Uterus (tissue), 3 donors: ENCODE measurements at regions not wholly inside any gene's neighbourhood (a gene's known extent, or its start where the extent isn't known, plus 50 kb on each side); places are given as distances from the start of the nearest gene placed in this dataset.

ENCODE experiments used
- DNase-seq, 2 donors: peaks; one replicate each; pipeline ENCODE4 v3.0.0-alpha.2; 2019 to 2020
- H3K27ac ChIP-seq, 2 donors: fragments of 200-600 bp; sonication (generic); 1 replicate in 1 of 2; 2 replicates in 1 of 2; pipeline ENCODE4 v1.5.1; 2016 to 2018
- H3K27me3 ChIP-seq, 2 donors: fragments of 200-600 bp; sonication (generic); one replicate each; pipeline ENCODE4 v1.5.1; 2018 to 2019; ENCODE audit warnings: control low read depth in 1 of 2
- H3K36me3 ChIP-seq, 2 donors: fragments of 200-600 bp; sonication (generic); one replicate each; pipeline ENCODE4 v1.5.1; 2019; ENCODE audit warnings: control low read depth in 1 of 2
- H3K4me1 ChIP-seq, 2 donors: fragments of 200-600 bp; sonication (generic); one replicate each; pipeline ENCODE4 v1.5.1; 2018 to 2019; ENCODE audit warnings: control low read depth in 1 of 2
- H3K4me3 ChIP-seq, 2 donors: fragments of 200-600 bp; sonication (generic); 1 replicate in 1 of 2; 2 replicates in 1 of 2; pipeline ENCODE4 v1.5.1; 2018 to 2019; ENCODE audit warnings: mild to moderate bottlenecking in 1 of 2
- H3K9me3 ChIP-seq, 2 donors: fragments of 200-600 bp; sonication (generic); one replicate each; pipeline ENCODE4 v1.5.1; 2019; ENCODE audit warnings: control low read depth in 1 of 2
- POLR2A ChIP-seq, 2 donors: fragments of 450-650 bp; IDR thresholded peaks; one replicate each; pipeline ENCODE4 v1.6.1; 2016; ENCODE audit warnings: antibody characterized with exemption in 2 of 2, mild to moderate bottlenecking in 1 of 2, moderate library complexity in 1 of 2
- intact Hi-C: fragments of 100-400 bp; cut with DNase I; formaldehyde crosslinking; loops from one replicate; pipeline ENCODE4 v1.15.1; 2023; ENCODE audit warnings: low total_unique reads
- TF ChIP-seq, protein P1 (sequence below), 4 experiments: fragments of 200-600 bp in 2 of 4; fragments of 450-650 bp in 2 of 4; sonication (generic) in 2 of 4; IDR thresholded peaks; one replicate each; pipeline ENCODE4 v1.5.1; 2016 to 2019; ENCODE audit warnings: antibody characterized with exemption in 4 of 4, mild to moderate bottlenecking in 2 of 4, moderate library complexity in 1 of 4
- donor health status: DM: yes; HTN: yes; CAD: no.

DNA sequence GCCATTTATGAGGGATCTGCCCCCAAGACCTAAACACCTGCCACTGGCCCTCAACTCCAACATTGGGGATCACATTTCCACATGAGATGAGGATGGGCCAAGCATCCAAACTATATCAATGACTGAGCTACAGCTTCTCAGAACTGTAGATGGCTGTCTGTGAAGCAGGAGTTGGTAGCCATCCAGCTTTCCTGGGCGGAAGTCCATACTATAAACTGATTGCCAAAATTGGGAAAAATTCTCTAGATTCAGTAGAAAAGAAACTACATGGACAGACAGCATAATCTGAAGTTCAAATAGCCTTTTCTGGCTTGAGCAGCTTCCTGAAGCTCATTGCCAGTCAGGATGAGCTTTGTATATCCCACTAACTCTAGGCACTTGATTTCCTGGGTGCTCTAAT is 214.7 kb upstream of the ZBTB20 start:
- Histone ChIP-seq H3K27ac (no peak overlapping the region), H3K4me1 (no peaks in the 10 kb centered on the region), H3K9me3 (no peaks in the 10 kb centered on the region), H3K4me3 (no peak overlapping the region), H3K36me3 (no peaks in the 10 kb centered on the region), H3K27me3 (no peaks in the 10 kb centered on the region)
- intact Hi-C loops, result no loop called here
- DNase-seq, result no peak
- no peak for TF ChIP-seq POLR2A (IDR thresholded peaks at IDR 0.05)
- TF ChIP-seq, protein P1, sequence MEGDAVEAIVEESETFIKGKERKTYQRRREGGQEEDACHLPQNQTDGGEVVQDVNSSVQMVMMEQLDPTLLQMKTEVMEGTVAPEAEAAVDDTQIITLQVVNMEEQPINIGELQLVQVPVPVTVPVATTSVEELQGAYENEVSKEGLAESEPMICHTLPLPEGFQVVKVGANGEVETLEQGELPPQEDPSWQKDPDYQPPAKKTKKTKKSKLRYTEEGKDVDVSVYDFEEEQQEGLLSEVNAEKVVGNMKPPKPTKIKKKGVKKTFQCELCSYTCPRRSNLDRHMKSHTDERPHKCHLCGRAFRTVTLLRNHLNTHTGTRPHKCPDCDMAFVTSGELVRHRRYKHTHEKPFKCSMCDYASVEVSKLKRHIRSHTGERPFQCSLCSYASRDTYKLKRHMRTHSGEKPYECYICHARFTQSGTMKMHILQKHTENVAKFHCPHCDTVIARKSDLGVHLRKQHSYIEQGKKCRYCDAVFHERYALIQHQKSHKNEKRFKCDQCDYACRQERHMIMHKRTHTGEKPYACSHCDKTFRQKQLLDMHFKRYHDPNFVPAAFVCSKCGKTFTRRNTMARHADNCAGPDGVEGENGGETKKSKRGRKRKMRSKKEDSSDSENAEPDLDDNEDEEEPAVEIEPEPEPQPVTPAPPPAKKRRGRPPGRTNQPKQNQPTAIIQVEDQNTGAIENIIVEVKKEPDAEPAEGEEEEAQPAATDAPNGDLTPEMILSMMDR (IDR thresholded peaks at IDR 0.05), result no peak

DNA sequence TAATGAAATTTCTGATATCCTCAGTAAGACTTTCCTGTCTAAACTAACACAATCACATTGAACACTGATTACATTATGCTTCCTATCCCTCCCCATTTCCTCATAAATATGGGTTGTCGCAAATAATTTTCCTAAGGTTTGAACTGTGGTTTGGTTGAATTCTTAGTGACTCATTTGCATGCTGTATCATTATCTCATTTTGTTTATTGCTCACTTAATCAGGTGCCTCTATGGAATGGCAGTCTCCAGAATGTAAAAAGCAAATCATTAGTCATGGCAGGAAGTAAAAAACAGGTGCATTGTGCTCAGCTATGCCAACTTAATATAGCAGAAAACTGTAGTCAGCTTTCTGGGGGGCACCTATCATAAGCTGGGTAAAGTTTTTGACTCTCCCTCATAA is 216.0 kb upstream of the ZBTB20 start:
- Histone ChIP-seq H3K27me3 (no peaks in the 10 kb centered on the region), H3K9me3 (no peaks in the 10 kb centered on the region), H3K27ac (no peak overlapping the region), H3K36me3 (no peaks in the 10 kb centered on the region), H3K4me3 (no peak overlapping the region), H3K4me1 (no peaks in the 10 kb centered on the region)
- intact Hi-C loops, result no loop called here
- TF ChIP-seq POLR2A (IDR thresholded peaks at IDR 0.05), result no peak
- TF ChIP-seq, protein P1 (IDR thresholded peaks at IDR 0.05), result no peak
- DNase-seq, result no peak

DNA sequence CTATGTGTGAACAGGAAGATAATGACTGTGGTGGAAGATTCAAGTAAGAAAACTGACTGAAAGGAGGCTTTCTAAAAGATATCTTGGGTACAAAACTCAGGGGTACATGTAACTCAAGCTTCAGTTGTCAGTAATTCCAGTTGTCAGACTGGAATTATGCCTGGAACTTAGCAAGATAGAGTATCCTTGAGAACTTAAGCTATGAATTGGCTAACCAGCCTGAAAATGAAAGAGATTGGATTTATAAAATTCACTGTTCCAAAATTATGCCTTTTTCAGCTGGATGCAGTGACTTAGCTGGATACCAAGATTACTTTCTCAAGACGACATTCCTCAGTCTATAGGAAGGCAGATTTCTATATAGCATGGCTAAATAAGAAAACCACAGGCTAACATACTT is 221.9 kb upstream of the ZBTB20 start:
- intact Hi-C loops, result no loop called here
- no peaks in the 10 kb centered on the region for H3K4me1 ChIP-seq
- no peak for DNase-seq
- H3K27me3 ChIP-seq, result no peaks in the 10 kb centered on the region
- TF ChIP-seq, protein P1 (IDR thresholded peaks at IDR 0.05), result no peak
- TF ChIP-seq POLR2A (IDR thresholded peaks at IDR 0.05), result no peak
- no peaks in the 10 kb centered on the region for H3K36me3 ChIP-seq
- no peak overlapping the region for H3K27ac ChIP-seq
- H3K4me3 ChIP-seq, result no peak overlapping the region
- H3K9me3 ChIP-seq, result no peaks in the 10 kb centered on the region

DNA sequence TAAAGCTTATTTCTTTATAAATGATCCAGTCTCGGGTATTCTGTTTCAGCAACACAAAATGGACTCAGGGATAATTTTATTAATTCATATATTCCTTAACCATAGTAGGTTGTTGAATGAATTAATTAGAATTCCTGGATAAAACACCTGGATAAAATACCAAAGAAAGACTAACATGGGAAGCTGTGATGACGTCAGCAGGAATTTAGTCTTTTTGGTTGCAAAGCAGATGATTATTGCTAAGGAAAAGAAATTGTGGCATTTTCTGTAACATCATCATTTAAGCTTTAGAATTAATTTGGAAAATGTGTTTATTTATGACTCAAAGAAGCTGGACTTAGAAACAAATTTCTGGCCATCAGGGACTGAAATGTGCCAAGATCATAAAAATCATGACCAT is 228.3 kb upstream of the ZBTB20 start:
- no peaks in the 10 kb centered on the region for H3K4me1 ChIP-seq
- H3K4me3 ChIP-seq, result no peak overlapping the region
- intact Hi-C loops, result no loop called here
- H3K9me3 ChIP-seq, result no peaks in the 10 kb centered on the region
- H3K36me3 ChIP-seq, result no peaks in the 10 kb centered on the region
- H3K27me3 ChIP-seq, result no peaks in the 10 kb centered on the region
- H3K27ac ChIP-seq, result no peak overlapping the region
- DNase-seq, result no peak
- TF ChIP-seq, protein P1 (IDR thresholded peaks at IDR 0.05), result no peak
- TF ChIP-seq POLR2A (IDR thresholded peaks at IDR 0.05), result no peak

DNA sequence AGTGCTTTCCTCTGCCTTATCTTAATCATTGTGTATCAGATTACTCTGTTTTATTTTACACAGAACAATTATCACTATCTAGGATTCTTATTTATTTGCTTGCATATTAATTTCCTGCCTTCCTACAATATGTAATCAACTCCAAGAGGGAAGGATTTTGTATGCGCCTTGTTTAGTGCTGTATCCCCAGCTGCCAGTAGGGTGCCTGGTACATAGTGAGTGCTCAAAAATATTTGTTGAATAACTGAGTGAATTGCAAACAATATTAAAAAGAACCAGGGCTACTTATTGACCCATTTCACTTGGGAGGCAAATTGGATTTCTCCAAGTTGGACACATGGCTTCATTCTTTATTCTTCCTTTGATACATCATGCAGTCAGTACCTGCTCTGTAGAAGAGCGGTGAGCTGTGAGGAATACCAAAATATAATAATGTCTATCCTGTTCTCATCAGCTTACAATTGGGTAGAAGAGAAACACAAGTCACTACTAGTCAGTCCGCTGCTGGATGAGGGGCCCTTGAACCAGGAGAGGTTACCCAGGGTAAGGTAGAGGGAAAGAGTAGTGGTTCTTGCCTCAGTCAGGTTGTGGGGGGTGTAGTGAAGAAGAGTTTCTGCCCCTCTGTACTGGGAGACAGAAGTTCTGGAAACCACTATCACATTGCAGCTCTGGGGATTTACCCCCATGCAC is 233.9 kb upstream of the ZBTB20 start:
- Histone ChIP-seq H3K9me3 (no peaks in the 10 kb centered on the region), H3K27me3 (no peaks in the 10 kb centered on the region), H3K36me3 (no peaks in the 10 kb centered on the region), H3K27ac (no peak overlapping the region), H3K4me1 (no peaks in the 10 kb centered on the region), H3K4me3 (no peak overlapping the region)
- no peak for TF ChIP-seq POLR2A (IDR thresholded peaks at IDR 0.05)
- TF ChIP-seq, protein P1 (IDR thresholded peaks at IDR 0.05), result no peak
- DNase-seq, result no peak
- intact Hi-C loops, result no loop called here
